Thyroid gland (tissue), 4 donors: ENCODE measurements at regions not wholly inside any gene's neighbourhood (a gene's known extent, or its start where the extent isn't known, plus 50 kb on each side); places are given as distances from the start of the nearest gene placed in this dataset.
A peak's percentile ranks its signal among the peaks of the same experiment; 100 is the strongest.
"Not testable (repeated sequence)": the region's sequence is repeated elsewhere in the genome, so short reads cannot be mapped to it uniquely, and the experiment has no call there.

ENCODE experiments used
- POLR2A ChIP-seq, 2 donors: fragments of 450-650 bp; IDR thresholded peaks; one replicate each; pipeline ENCODE4 v1.6.1; 2017; ENCODE audit warnings: antibody characterized with exemption in 2 of 2, mild to moderate bottlenecking in 2 of 2, moderate library complexity in 1 of 2
- TF ChIP-seq, protein P1 (sequence below), 6 experiments: fragments of 200-600 bp in 3 of 6; fragments of 450-650 bp in 3 of 6; sonication (generic) in 3 of 6; IDR thresholded peaks; one replicate each; pipeline ENCODE4 v1.5.1; 2016 to 2019; ENCODE audit warnings: antibody characterized with exemption in 6 of 6, mild to moderate bottlenecking in 2 of 6, inconsistent platforms in 1 of 6, moderate library complexity in 1 of 6

GRCh38 chr5:21485458-21486000 lies 1367.6 kb downstream of the CDH12 start:
- TF ChIP-seq, protein P1, sequence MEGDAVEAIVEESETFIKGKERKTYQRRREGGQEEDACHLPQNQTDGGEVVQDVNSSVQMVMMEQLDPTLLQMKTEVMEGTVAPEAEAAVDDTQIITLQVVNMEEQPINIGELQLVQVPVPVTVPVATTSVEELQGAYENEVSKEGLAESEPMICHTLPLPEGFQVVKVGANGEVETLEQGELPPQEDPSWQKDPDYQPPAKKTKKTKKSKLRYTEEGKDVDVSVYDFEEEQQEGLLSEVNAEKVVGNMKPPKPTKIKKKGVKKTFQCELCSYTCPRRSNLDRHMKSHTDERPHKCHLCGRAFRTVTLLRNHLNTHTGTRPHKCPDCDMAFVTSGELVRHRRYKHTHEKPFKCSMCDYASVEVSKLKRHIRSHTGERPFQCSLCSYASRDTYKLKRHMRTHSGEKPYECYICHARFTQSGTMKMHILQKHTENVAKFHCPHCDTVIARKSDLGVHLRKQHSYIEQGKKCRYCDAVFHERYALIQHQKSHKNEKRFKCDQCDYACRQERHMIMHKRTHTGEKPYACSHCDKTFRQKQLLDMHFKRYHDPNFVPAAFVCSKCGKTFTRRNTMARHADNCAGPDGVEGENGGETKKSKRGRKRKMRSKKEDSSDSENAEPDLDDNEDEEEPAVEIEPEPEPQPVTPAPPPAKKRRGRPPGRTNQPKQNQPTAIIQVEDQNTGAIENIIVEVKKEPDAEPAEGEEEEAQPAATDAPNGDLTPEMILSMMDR (IDR thresholded peaks at IDR 0.05): peak in 1 of 6 experiments; percentile 42
- not testable (repeated sequence) for TF ChIP-seq POLR2A (IDR thresholded peaks at IDR 0.05)
